ENCODE measurements at regions not wholly inside any gene's neighbourhood (a gene's known extent, or its start where the extent isn't known, plus 50 kb on each side); places are given as distances from the start of the nearest gene placed in this dataset.
"Not testable (repeated sequence)": the region's sequence is repeated elsewhere in the genome, so short reads cannot be mapped to it uniquely, and the experiment has no call there.

DNA sequence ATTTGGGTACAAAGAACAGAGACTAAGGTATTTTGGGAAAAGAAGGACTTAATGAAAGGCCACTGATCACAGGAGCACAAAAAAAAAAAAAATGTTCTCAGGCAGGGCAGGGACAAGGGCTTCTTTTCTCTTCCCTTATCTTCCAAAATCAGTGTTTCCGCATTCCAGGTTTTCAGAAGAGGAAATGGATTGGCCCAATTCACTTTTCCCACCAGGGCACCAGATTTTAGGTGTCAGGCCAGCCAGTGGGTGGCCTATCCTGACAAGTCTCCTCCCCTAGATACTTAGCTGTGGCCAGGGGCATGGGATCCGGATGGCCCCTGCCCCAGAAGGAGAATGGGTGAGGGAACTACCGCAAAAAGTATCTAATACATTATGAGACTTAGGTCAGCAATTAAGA is 88.9 kb upstream of the WAC start:
- DNase-seq (ENCODE audit: low read depth in 2 of 2) = no peak

DNA sequence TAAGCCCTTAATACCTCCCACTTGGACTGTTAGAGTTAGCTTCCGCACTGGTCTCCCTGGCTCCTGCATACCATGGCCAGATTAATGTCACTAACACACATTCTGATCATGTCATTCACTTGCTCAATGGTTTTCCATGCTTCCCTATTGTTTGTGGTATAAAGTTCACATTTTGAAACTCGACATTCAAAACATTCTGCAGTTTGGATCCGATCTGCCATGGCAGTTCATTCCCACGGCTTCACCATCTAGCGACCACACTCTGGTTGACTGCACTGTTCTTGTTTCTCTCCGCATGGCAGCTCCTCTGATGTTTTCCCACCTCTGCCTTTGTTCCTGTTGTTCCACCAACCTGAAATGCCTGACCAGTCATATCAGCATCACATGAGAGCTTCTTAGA is 87.4 kb upstream of the WAC start:
- no peak for DNase-seq (ENCODE audit: low read depth in 2 of 2)

DNA sequence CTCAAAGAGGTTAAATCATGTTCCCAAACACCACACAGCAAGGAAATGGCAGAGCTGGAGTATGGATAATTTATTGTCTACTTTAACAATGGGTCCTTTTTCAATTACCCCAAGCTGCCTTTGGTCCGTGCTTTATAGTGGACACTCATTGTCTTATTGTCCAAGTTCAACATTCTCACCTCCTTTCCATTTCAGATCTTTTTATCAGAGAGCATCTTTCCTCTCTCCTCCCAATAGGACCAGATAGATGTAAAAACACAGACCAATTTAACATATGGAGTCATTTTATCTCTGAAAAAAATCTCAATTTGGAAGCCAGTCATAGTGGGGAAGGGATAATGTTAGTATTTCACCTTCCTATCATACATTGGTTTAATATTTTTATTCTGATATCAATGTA is 83.5 kb upstream of the WAC start:
- DNase-seq (ENCODE audit: low read depth in 2 of 2) = no peak

DNA sequence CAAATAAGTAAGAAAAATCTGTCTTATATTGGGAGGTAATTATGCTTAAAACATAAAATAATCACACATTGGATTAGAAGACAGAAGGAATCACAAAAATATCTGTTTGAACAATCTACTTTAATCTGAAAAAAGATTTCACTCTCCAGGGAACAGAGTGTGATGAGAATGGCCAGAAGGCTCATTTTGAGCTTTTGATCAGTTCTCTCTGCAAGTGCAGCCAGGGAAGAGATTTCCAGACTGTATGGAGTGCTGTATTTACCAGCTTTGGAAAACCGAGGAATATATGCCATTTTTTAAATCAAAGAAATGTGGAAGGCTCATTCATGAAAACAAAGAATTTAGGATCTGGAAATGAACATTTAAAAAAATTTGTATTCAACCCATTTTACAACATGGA is 83.0 kb upstream of the WAC start:
- no peak for DNase-seq (ENCODE audit: low read depth in 2 of 2)

DNA sequence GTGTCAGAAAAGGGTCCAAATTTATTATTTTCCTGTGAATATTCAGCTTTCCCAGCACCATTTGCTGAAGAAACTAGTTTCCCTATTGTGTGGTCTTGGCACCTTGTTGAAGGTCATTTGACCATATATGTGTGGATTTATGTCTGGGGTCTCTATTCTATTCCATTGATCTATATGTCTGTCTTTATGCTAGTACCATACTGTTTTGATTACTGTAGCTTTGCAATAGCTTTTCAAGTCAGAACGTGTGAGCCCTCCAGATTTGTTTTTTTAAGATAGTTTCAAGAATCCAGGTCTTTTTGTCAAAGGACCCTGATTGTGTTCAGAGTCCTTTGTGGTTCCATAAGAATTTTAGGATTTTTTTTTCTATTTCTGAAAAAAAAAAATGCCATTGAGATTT is 79.0 kb upstream of the WAC start:
- DNase-seq (ENCODE audit: low read depth in 2 of 2) = no peak

DNA sequence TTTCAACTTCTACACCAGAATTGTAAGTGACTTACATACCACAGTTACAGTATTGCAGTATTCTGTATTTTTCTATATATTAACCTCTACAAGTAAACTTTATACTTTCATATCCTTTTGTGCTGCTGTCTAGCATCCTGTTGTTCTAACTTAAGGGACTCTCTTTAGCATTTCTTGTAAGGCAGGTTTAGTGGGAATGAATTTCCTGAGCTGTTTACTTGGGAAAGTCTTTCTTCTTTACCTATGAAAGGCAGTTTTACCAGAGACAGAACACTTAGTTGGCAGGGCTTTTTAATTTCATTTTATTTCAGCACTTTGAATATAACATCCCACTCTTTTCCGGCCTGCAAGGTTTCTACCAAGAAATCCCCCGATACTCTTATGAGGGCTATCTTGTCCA is 75.8 kb upstream of the WAC start:
- DNase-seq (ENCODE audit: low read depth in 2 of 2) = no peak

DNA sequence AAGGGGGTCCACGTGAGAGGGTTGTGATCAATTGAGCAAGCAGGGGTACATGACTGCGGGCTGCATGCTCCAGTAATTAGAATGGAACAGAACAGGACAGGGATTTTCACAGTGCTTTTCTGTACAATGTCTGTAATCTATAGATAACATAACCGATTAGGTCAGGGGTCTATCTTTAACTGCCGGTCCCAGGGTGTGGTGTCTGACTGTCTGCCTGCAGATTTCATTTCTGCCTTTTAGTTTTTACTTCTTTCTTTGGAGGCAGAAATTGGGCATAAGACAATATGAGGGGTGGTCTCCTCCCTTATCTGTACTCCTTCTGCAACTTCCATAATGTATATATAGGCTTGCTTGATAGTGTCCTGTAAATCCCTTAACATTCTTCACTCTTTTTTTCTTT is 75.0 kb upstream of the WAC start:
- not testable (repeated sequence) for DNase-seq (ENCODE audit: low read depth in 2 of 2)

DNA sequence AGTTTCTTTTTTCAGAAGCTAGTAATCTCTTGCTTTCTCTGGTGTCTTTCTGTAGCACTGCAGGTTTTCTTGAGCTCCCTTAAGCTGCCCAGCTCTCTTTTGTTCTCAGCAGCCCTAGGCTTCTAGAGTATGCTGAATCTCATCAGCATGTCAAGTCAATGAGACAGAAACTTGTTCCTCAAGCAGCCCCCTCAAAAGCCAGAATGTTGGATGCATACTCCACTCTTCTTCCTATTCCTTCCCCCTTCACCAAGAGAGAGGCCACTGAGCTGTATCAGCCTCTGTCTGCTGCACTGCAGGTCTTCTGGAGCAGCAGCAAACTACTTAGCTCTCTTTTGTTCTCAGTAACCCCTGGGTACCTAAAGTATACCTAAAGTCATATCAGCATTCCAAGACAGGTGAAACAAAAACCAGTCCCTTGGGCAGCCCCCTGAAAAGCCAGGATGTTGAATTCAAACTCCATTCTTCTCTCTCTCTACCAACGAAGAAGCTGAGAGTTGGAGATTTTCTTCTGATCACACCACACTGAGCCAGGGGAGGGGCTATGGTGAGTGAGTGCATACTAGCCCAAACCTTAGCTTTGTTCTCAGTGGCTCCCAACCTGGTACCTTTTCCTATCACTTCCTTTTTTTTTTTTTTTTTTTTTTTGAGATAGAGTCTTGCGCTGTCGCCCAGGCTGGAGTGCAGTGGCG is 73.3 kb upstream of the WAC start:
- DNase-seq (ENCODE audit: low read depth in 2 of 2) = no peak

DNA sequence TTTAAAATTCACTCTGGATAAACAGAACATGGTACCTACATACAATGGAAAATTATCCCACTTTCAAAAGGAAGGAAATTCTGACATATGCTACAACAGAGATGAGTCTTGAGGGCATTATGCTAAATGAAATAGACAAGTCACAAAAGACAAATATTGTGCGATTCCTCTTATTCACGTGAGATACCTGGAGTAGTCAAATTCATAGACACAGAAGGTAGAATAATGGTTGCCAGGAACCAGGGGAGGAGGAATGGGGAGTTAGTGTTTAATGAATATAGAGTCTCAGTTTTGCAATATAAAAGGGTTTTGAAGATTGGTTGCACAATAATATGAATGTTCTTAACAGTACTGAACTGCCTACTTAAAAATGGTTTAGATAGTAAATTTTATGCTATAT is 69.8 kb upstream of the WAC start:
- DNase-seq (ENCODE audit: low read depth in 2 of 2) = no peak

DNA sequence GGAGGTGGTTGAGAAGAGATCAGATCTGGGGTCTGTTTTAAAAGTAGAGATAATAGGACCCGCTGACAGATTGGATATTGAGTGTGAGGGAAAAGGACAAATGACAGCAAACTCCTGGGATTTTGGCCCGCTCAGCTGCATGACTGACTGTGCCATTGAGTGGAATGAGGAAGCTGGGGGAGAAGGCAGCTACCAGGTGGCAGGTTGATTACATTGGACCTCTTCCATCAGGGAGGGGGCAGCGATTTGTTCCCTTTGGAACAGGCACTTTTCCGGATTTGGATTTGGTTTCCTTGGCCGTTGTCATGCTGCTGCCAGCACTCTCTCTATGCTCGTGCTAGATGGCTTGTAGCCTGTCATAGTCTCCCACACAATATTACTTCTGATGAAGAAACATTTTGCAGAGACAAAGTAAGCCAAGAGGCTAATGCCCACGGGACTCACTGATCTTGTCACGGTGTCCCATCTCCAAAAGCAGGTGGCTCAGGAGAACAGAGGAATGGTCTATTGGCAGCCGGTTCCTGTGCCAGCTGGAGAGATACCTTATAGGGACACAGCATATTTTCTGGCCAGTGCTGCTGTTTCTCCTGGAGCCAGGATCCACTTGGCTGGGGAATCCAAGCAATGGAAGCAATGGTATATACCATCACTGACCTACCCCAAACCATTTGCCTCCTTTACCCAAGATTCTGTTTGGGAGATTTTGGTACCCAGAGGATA is 69.1 kb upstream of the WAC start:
- DNase-seq (ENCODE audit: low read depth in 2 of 2) = no peak

DNA sequence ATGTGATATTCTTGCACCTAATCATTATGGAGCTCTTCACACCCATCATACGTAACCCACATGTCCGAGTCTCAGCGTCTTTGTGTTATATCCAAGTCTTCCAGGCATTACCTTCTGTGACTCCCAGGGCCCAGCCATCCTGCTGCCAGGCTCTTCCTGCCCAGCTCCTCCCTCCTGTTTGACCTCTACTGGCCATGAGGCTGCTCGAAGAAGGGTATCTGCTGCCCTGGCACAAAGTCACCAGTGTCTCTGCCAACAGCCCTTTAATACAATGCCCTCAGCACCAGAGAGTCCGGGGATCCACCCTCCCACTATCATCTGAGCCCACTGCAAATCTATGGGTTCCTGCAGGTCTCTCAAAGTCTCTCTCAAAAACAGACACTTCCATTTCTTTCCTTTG is 65.3 kb upstream of the WAC start:
- DNase-seq (ENCODE audit: low read depth in 2 of 2) = no peak

DNA sequence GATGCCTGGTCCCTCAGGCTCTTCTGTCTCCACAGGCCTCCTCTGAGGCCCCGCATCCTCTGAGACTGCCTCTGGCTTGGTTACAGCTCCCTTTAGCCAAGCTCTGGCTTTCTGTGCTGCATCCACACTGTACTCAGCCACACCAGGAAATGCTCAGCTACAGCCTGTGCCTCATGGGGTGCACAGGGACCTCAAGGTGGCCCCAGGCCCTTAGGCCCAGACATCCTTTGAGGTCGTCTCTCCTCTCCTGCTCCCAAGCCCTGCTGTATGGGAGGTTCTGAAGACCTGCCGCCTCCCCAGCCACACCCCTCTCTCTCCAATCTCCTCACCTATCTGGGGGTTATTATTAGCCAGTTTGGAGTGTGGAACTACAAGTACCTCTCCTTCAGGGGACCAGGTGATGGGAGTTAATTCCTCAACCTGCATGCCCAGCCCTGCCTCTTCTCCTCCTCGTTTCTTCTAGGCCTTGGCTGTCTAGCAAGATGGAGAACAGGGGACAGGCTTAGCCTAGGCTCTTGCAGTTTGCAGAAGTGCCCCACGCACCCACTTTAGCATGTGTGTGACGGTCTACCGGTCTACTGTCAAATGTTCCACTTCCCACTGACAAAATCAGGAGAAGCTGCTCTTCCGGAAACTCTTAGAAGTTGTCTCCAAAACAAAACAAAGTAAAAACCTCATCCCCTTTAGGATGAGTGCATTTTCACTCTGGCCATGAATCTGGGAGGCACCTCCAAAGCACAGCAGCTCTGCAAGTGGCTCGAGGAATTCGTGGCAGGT is 64.0 kb upstream of the WAC start:
- no peak for DNase-seq (ENCODE audit: low read depth in 2 of 2)

DNA sequence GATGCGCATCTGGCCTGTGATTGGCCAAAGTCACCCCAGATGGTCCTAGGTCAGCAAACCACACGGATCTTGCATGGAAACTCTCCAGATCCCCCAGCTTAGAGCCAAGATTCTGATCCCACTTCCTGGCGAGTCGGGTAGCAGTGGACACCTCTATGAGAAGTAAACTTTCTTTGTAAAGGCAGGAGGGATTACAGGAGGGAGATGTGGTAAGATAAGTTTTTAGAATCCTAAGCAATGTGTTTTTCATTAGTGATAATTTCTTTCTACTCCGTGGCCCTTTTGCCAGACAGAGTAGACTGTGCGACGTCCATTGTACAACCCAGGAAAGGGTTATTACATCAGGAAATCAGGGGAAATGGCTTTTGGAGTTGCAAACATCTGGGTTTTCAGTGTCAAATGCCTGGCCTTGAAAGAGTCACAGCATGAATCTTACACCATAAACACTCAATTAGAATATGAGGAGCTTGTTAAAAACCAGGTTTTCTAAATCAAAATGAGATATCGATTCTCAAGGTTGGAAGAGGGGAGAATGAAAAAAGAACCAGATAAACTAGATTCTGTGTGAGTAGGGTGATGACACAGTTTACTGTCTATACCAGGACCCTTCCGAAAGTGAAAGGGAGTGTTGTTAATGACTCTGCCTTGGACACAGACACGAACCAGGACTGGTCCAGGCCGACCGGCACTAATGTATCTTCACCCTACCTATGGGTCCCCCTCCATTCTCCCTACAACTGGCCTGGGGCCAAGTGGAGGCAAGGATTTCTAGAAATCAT is 61.9 kb upstream of the WAC start:
- DNase-seq (ENCODE audit: low read depth in 2 of 2) = no peak

DNA sequence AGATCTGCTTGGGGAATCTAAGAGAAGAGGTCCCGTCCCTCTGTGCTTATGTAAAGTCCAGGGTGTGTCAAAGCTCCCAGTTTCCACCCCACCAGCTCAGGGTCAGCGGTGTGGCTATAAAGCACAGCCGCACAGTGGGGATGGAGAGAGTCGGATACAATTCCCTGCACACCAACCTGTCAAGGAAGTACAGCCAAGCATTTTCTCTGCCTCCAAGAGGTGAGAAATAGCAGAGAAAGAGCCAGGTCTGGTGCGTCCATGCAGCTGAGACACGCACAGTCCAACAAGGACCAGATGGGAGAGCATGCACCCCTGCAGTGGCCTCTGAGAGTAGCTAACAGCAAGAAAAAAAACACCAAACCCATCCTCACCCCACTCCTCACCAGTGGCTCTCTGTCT is 61.3 kb upstream of the WAC start:
- DNase-seq (ENCODE audit: low read depth in 2 of 2) = no peak

DNA sequence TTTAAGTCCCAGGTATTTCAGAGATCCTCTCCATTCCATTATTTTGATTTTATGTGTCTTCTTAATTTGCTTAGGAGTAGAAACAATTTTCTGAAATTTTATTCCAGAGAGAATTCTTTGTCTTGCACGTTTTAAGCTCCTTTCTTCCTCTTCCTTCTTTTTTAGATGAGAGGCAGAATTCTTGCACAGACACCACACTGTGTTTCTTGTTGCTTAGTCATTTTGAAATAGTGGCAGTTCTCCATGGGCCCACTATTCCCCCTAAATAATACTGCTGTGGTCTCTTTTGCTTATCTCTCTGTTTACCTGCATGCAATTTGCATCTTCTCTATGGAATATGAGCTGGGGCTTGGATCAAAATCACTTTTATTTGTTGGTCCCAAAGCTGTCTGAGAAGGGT is 54.3 kb upstream of the WAC start:
- no peak for DNase-seq (ENCODE audit: low read depth in 2 of 2)

DNA sequence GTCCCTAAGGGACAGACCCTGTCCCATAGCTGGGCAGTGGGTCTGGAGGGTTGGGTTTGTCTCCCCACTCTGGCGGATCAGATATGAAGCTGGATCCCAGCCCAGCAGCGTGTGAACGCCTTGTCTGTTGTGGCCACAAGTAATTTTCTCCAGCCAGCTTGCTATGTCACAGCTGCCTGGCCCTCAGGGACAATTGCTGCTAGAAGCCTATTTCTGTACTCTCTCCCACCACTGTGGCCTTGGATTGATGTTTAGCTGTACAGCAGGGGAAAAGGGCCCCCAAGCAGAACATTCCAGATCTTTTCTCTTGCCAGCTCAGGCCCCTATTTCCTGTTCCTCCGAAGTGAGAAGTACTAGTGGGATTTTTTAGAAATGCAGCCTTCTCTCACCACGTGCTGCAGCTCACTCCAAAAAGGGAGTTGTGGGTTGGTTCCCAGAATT is 53.5 kb upstream of the WAC start:
- no peak for DNase-seq (ENCODE audit: low read depth in 2 of 2)

DNA sequence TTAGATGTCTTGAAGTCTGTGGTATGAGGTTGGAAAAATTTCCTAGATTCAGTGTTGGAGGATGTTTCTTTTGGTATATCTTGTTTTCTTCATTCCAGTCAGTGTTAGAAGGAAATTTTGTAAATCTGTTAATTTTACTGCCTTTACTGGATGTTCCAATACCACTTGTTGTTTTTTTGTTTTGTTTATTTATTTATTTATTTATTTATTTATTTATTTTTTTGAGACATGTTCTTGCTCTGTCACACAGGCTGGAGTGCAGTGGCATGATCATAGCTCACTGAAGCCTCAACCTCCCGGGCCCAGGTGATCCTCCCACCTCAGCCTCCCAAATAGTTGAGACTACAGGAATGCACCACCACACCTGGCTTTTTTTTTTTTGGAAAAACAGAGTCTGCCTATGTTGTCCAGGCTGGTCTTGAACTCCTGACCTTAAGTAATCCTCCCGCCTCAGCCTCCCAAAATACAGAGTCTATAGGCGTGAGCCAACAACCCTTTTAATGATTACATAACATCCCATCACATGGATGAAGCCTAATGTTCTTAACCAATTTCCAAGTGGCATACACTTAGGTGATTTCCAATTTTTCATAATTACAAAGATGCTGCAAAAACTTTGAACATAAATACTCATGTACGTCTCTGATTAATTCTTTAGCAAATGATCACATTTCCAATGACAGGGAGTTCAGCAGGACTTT is 52.8 kb upstream of the WAC start:
- DNase-seq (ENCODE audit: low read depth in 2 of 2) = no peak

DNA sequence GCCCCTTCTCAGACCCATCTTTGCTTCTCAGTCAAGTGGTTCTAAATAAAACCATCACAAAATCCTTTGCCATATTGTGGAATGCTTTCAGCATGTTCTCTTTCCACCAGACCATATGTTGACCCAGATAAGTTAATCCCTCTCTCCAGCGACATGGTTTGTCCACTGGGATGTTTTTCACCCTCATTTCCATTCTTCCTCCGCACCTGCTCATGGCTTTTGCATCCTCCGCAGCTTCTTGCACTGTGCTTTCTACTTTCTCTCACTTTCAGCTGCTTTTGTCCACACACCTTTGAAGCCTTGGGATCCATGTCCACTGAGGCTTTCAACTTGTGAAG is 52.3 kb upstream of the WAC start:
- DNase-seq (ENCODE audit: low read depth in 2 of 2) = no peak

DNA sequence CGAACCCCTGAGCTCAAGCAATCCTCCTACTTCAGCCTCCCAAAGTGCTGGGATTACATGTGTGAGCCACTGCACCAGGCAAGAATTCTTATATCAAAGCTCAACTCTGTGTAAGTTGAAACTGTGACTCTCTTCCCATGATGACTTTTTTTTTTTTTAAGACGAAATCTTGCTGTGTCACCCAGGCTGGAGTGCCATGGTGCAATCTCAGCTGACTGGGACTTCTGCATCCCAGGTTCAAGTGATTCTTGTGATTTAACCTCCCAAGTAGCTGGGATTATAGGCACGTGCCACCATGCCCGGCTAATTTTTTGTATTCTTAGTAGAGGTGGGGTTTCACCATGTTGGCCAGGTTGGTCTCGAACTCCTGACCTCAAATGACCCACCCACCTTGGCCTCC is 51.6 kb upstream of the WAC start:
- DNase-seq (ENCODE audit: low read depth in 2 of 2) = not testable (repeated sequence)

DNA sequence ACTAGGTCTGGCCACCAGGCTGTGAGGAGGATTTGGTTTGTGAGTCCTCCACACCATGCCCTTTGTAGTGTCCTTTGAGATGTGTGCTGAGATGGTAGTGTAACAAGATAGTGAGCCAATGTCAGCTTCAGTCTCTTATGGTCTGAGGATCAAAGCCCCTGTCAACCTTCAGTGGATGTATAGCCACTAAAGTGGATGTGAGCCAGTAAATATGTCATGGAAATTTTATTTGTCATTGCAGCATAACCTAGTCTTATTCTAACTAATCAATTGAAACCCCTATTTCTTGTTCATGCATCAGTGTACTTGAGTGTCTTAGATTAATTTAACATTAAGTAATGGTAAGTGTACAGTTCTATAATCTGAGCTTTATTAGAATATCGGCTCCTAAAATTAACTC is 51.0 kb upstream of the WAC start:
- DNase-seq (ENCODE audit: low read depth in 2 of 2) = no peak
